GM19463 (cell line): ENCODE measurements at regions not wholly inside any gene's neighbourhood (a gene's known extent, or its start where the extent isn't known, plus 50 kb on each side); places are given as distances from the start of the nearest gene placed in this dataset.

ENCODE experiments used
- ATAC-seq: cut with Tn5 transposase; IDR thresholded peaks from one replicate; pipeline ENCODE4 v1.9.1; 2021; ENCODE audit warnings: mild to moderate bottlenecking, moderate library complexity; ENCODE audit not compliant: unreplicated experiment

DNA sequence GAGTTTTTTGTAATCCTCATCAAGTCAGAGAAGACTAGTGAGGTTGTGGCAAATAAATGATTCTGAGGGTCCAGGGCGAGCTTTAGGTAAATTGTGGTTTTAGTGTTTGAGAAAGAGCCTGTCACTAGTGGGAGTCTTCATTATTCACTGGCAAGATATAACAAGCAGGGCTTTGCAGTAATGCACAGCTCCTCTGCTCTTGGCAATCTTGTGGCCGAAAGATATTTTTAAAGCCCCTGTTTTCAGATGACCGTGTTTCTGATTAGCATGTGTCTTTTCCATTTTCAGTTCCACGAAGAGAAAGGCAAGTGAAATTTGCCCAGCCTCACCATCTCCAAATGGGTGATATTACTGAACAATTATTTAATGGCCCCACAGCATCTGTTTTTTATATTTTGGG is 154.0 kb upstream of the BCL6 start:
- ATAC-seq: no peak

DNA sequence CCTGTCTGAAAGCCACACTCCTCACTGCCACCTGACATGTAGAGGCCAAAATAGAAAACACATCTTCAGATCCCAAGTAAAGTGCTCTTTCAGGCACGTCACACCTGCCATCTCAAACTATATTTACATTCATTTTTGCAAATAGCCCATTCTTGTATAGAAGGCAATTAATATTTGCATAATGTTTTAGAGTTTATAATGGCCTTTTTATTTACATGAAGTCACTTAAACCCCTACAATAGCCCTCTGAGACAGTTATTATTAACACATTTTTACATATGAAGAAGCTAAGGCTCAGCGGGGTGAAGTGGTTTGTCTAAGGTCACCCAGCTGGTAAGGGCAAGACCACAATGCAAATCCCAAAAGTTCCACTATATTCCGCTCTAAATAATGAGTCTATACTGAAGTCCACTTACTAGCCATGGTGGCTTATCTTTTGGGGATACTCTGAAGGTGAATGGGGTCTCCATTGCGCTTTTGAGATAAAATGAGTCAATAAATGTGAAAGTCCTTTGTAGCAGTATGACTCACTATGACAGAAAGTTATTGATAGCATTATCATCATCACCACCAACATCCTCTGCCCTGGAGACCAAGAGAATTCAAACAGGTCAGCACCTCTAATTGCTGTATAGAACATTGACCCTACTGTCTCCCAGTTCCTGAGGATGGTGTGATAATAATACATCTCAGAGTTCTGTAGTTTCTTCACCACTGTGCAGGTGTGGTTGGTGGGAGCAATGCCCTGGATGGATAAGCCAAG is 155.9 kb upstream of the BCL6 start:
- no peak for ATAC-seq

DNA sequence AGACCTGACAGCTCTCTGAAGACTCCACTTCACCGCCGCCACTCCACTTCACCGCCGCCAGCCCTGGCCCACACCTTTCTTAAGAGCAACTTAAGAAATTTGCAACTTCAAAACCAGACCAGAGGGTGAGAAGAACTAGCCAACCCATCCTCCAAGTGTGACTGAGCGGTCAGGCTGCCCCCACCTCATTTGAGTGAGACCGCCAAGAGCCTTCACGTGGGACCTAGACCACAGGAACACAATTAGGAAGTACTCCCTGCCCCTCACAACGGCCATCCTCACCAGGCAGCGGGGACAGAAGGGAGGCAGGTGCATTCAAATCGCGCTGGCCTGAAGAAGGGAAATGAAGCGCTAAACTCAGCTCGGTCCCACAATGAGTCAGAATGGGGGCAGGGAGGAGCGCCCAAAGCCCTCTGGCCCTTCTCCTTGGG is 156.8 kb upstream of the BCL6 start:
- ATAC-seq: peak; percentile 58

DNA sequence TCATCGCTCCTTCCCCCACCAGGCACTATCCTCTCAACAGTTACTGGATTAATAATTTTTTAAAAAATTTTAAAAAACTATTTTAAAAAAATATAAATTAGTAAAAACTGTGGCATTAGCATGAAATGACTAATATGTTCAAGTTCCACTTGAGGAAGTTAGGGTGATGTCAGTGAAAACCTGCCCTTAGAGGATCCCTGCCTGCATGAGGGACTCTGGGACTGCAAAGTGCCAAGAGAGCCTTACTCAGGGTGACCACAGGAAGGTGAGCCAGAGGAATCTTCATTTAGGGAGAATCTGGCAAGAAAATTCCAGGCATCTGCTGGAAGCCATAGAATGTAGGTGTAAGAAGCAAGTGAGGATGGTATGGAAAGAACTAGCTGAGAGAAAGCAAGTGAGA is 157.7 kb upstream of the BCL6 start:
- ATAC-seq: no peak

DNA sequence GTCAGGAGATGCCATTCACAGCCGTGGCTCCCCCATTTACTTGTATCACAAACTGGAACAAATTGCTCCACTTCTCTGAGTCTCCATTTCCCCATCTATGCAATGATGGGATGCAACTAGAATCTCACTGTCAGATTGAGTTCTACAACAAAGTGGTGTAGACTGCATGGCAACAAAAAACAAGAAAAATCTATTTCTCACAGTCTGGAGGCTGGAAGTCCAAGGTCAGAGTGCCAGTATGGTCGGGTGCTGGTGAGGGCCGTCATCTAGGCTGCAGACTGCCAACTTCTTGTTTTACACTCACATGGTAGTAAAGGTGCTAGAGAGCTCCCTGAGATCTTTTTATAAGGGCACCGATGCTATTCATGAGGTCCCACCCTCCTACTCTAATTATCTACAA is 158.4 kb upstream of the BCL6 start:
- no peak for ATAC-seq

DNA sequence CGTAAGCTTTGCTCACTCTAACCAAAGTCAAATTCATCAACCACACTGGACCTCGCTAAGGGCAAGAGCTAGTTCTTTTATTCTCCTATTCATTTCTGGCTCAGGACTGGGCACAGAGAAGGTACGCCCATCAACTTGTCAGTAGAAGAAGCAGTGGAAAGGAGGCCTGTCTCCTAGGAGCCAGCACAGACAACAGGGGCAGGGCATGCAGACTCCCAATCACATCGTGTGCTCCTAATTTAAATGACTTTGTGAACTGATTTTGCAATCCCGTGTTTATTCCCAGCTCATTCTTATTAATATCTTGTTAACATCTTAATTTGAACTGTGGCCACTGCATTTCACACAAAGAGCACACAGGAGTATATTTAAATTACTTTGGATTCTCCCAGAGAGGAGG is 161.1 kb upstream of the BCL6 start:
- no peak for ATAC-seq

GRCh38 chr3:187906920-187907319 is 161.7 kb upstream of the BCL6 start:
- ATAC-seq: no peak

DNA sequence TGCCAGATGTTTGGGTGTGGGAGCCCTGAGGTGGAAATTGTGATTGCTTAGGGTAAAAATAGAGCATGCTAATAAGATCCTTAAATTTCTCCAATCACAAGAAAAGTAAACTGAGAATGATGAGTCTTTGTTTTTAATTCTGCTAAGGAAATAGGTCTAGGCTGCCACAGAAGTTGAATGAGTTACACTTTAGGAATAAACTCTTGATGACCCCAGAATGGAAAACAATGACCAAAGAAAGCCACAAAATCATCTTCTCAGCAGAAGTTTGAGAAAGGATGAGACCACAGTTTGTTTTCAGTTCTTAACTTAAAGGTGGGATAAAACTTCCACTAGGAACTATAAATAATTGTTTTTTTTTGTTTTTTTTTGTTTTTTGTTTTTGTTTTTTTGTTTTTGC is 164.6 kb upstream of the BCL6 start:
- no peak for ATAC-seq

GRCh38 chr3:187912007-187912406 is 166.7 kb upstream of the BCL6 start:
- ATAC-seq: no peak

- no peak for ATAC-seq
Measured at GRCh38 chr3:187913617-187914033, 168.4 kb upstream of the BCL6 start.

GRCh38 chr3:187914231-187914630 is 169.0 kb upstream of the BCL6 start:
- ATAC-seq: no peak

DNA sequence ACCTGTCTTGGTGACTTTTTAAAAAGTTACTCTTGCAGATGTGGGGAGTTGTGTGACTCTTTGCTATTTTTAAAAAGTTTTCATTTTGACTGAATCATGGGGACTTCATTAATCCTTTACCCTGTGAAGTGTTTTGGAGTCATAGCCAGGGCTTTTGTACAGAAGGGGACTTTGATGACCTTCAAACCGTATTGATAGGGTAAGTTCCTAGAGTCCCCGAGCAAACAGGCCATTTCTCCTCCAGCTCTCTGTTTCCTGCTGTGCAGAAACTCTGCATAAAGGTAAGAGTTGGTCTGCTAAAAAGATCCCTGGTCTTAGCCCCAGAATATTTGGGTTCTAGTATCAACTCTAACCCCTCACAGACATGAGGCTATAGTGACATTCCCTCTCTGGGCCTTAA is 170.8 kb upstream of the BCL6 start:
- no peak for ATAC-seq

- ATAC-seq: no peak
Measured at GRCh38 chr3:187918081-187918644, 172.9 kb upstream of the BCL6 start.

- peak; percentile 96 for ATAC-seq
Measured at GRCh38 chr3:187919048-187919447, 173.8 kb upstream of the BCL6 start.

- ATAC-seq: peak; percentile 24
Measured at GRCh38 chr3:187919544-187919943, 174.3 kb upstream of the BCL6 start.

DNA sequence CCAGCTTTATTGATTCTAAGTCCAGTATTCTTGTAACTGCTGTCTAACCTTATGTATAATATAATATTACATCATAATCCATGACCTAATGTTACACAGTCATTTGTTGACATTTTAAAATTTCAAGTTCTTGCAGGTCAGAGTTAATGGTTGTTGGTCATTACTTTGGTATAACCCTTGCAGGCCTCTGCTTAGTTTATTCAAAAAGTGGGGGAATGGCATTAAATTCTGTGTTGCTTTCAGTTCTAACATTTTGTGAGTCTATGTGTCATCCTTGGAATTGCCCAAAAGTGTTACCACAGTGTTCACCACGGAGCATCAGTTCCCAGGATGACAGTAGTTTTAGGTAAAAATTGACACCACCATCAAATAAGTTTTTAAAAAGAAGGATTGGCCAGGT is 174.8 kb upstream of the BCL6 start:
- ATAC-seq: no peak

DNA sequence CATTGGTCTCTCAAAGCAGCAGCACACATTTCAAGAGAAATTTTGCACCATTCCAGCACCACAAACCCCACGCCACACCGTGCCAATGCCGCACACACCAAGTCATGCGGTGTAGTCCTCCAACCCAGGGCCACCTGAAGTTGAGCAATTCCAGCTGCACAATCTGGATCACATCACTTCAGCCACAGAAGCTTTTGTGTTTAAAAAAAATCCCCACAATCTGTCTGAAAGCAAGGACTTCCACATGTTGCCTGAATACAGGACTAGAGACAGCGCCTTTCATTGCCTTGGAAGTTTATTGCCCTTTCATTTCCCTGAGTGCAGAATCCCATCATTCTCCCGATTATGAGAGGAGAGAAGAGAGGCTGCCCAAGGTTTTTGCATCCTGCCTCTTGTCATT is 175.6 kb upstream of the BCL6 start:
- no peak for ATAC-seq

DNA sequence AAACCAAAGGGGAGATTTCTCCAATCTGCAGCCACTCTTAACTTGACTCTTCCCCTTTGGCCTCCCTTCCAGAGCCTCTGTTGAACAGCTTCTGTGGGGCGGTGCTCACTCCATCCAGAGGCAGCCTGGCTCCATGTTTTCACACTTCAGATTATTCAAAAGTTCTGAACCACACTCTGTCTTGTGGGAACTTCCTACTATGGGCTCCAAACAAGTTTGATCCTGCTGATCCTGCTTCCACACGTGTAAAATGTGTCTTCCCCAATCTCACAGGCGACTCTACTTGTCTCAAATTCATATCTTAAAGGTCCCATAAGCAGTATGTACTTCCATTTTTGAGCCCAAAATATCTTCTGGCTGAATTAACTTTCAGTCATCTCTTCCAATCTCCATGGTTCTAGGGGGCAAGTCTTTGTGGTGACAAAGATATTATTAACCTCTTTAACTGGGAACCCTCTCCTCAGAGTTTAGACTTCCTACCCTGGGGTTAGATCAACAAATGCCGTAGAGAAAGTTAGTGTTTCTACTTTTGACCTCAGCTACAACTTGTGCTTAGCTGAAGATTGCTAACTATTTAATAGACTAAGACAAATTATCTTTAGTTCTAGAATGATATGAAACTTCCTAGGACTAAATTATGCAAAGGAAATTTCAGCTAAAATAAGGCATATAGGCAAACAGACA is 176.3 kb upstream of the BCL6 start:
- ATAC-seq: no peak

GRCh38 chr3:187922704-187923416 is 177.6 kb upstream of the BCL6 start:
- no peak for ATAC-seq

DNA sequence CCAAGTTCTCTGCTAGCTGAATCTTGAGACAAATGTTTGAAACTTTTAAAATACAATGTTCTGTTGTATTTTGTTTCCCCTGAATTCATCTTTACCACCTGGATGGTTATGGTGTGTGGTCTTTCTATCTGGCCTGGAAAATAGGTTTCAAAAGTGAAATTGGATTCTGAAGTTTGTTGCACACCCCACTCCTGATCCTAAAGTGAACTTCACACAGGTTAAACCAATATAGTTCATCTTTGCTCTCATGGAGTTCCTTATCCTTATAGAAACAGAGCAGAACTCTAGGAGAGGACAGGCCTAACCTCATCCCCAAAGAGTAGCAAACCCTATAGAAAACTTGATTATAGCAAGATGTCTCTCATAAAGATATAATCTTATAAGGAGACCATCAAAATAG is 179.4 kb upstream of the BCL6 start:
- no peak for ATAC-seq

- no peak for ATAC-seq
Measured at GRCh38 chr3:187925326-187925725, 180.1 kb upstream of the BCL6 start.

GRCh38 chr3:187926620-187927019 is 181.4 kb upstream of the BCL6 start:
- no peak for ATAC-seq
